ENCODE measurements at regions not wholly inside any gene's neighbourhood (a gene's known extent, or its start where the extent isn't known, plus 50 kb on each side); places are given as distances from the start of the nearest gene placed in this dataset.

DNA sequence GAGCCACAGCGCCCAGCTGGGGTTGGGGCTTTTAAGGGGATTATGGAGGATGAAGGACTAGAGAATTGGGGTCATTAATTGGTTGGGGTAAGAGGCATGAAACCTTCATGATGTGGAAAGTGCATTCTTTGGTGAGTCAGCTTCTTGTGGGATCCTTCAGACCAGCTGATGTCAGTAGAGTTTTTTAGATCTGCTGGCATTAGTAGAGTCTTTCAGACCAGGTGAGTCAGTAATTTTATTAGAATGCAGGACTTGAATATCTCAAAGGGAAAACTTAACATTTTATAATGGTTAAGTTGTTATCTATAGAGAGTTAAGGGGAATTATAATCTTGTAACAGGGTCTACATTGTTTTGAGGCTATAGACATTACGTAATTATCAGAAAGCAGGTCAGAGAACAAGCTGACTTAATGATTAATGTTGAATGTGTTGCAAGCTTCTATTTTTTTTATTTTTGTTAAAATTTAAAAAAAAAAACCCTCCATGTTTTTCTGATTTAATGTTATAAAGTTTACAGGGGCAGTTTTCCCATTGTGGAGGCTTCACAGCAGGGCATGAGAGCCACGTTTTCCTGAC is 160.9 kb upstream of the FMN2 start:
- H3K36me3 Mint-ChIP-seq (ENCODE audit: low read depth), result peaks cover 2% of the 10 kb centered on the region; the same call in 2 of the 3 replicates
- TF ChIP-seq ZNF114 (CRISPR knock-in tag; IDR thresholded peaks at IDR 0.05), result no peak
- TF ChIP-seq EZH2phosphoT487 (IDR thresholded peaks at IDR 0.05; ENCODE audit: unreplicated experiment), result no peak
- TF ChIP-seq, protein P1, sequence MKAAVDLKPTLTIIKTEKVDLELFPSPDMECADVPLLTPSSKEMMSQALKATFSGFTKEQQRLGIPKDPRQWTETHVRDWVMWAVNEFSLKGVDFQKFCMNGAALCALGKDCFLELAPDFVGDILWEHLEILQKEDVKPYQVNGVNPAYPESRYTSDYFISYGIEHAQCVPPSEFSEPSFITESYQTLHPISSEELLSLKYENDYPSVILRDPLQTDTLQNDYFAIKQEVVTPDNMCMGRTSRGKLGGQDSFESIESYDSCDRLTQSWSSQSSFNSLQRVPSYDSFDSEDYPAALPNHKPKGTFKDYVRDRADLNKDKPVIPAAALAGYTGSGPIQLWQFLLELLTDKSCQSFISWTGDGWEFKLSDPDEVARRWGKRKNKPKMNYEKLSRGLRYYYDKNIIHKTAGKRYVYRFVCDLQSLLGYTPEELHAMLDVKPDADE (IDR thresholded peaks at IDR 0.05), result no peak
- TF ChIP-seq NANOG (IDR thresholded peaks at IDR 0.05; ENCODE audit: borderline replicate concordance), result no peak
- TF ChIP-seq, protein P2, sequence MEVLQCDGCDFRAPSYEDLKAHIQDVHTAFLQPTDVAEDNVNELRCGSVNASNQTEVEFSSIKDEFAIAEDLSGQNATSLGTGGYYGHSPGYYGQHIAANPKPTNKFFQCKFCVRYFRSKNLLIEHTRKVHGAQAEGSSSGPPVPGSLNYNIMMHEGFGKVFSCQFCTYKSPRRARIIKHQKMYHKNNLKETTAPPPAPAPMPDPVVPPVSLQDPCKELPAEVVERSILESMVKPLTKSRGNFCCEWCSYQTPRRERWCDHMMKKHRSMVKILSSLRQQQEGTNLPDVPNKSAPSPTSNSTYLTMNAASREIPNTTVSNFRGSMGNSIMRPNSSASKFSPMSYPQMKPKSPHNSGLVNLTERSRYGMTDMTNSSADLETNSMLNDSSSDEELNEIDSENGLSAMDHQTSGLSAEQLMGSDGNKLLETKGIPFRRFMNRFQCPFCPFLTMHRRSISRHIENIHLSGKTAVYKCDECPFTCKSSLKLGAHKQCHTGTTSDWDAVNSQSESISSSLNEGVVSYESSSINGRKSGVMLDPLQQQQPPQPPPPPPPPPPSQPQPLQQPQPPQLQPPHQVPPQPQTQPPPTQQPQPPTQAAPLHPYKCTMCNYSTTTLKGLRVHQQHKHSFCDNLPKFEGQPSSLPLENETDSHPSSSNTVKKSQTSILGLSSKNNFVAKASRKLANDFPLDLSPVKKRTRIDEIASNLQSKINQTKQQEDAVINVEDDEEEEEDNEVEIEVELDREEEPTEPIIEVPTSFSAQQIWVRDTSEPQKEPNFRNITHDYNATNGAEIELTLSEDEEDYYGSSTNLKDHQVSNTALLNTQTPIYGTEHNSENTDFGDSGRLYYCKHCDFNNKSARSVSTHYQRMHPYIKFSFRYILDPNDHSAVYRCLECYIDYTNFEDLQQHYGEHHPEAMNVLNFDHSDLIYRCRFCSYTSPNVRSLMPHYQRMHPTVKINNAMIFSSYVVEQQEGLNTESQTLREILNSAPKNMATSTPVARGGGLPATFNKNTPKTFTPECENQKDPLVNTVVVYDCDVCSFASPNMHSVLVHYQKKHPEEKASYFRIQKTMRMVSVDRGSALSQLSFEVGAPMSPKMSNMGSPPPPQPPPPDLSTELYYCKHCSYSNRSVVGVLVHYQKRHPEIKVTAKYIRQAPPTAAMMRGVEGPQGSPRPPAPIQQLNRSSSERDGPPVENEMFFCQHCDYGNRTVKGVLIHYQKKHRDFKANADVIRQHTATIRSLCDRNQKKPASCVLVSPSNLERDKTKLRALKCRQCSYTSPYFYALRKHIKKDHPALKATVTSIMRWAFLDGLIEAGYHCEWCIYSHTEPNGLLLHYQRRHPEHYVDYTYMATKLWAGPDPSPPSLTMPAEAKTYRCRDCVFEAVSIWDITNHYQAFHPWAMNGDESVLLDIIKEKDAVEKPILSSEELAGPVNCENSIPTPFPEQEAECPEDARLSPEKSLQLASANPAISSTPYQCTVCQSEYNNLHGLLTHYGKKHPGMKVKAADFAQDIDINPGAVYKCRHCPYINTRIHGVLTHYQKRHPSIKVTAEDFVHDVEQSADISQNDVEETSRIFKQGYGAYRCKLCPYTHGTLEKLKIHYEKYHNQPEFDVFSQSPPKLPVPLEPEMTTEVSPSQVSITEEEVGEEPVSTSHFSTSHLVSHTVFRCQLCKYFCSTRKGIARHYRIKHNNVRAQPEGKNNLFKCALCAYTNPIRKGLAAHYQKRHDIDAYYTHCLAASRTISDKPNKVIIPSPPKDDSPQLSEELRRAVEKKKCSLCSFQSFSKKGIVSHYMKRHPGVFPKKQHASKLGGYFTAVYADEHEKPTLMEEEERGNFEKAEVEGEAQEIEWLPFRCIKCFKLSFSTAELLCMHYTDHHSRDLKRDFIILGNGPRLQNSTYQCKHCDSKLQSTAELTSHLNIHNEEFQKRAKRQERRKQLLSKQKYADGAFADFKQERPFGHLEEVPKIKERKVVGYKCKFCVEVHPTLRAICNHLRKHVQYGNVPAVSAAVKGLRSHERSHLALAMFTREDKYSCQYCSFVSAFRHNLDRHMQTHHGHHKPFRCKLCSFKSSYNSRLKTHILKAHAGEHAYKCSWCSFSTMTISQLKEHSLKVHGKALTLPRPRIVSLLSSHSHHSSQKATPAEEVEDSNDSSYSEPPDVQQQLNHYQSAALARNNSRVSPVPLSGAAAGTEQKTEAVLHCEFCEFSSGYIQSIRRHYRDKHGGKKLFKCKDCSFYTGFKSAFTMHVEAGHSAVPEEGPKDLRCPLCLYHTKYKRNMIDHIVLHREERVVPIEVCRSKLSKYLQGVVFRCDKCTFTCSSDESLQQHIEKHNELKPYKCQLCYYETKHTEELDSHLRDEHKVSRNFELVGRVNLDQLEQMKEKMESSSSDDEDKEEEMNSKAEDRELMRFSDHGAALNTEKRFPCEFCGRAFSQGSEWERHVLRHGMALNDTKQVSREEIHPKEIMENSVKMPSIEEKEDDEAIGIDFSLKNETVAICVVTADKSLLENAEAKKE (CRISPR knock-in tag; IDR thresholded peaks at IDR 0.05), result no peak
- TF ChIP-seq ZNF331 (CRISPR knock-in tag; IDR thresholded peaks at IDR 0.05; ENCODE audit: low read depth), result no peak
- no peak for TF ChIP-seq CREB1 (CRISPR knock-in tag; IDR thresholded peaks at IDR 0.05; ENCODE audit: low read depth)
- no peak for TF ChIP-seq STAT1 (IDR thresholded peaks at IDR 0.05; ENCODE audit: unreplicated experiment)
- no peak for TF ChIP-seq REST (IDR thresholded peaks at IDR 0.05; ENCODE audit: unreplicated experiment)
- no peak for TF ChIP-seq CTCF (conservative IDR thresholded peaks at IDR 0.05; ENCODE audit: low read depth in 2 of 2)
- no peak for TF ChIP-seq JUNB (IDR thresholded peaks at IDR 0.05; ENCODE audit: unreplicated experiment)

More for the DNA sequence above, 160.9 kb upstream of the FMN2 start:
- Histone ChIP-seq H4K20me1 (replicated peaks; ENCODE audit: insufficient read depth) (no peaks in the 10 kb centered on the region), H3K79me2 (replicated peaks; ENCODE audit: insufficient read depth) (no peaks in the 10 kb centered on the region), H3K9me2 (ENCODE audit: insufficient read depth) (no peaks in the 10 kb centered on the region), H3K36me3 (ENCODE audit: insufficient read depth) (no peaks in the 10 kb centered on the region), H2AFZ (0 out of 2 replicates have a peak overlapping the region, but pooled peaks have one; percentile 69), H3K4me1 (ENCODE audit: insufficient read depth) (no peaks in the 10 kb centered on the region), H3K27ac (ENCODE audit: low read depth) (no peak overlapping the region), H3K4me2 (no peak overlapping the region), H3K4me3 (no peak overlapping the region), H3F3A (replicated peaks; ENCODE audit: low read depth) (no peaks in the 10 kb centered on the region), H3K27me3 (ENCODE audit: insufficient read depth) (no peaks in the 10 kb centered on the region)
- Mint-ChIP-seq H3K9me3 (peaks cover 3% of the 10 kb centered on the region; the same call in 2 of the 3 replicates), H3K4me3 (no peak overlapping the region), H3K27me3 (ENCODE audit: insufficient read depth, low read depth, poor library complexity) (no peaks in the 10 kb centered on the region), H3K27ac (no peak overlapping the region), H3K4me1 (0 out of 3 replicates have a peak, but pooled peaks cover 2% of the 10 kb centered on the region)
- DNase-seq (ENCODE audit: low spot score) (no peak), ATAC-seq (no peak)

Measured in GM23338 (cell line).